GM18870 (cell line): ENCODE measurements at regions not wholly inside any gene's neighbourhood (a gene's known extent, or its start where the extent isn't known, plus 50 kb on each side); places are given as distances from the start of the nearest gene placed in this dataset.

ENCODE experiments used
- ATAC-seq: cut with Tn5 transposase; IDR thresholded peaks from one replicate; pipeline ENCODE4 v1.9.1; 2021; ENCODE audit warnings: moderate library complexity; ENCODE audit not compliant: unreplicated experiment

DNA sequence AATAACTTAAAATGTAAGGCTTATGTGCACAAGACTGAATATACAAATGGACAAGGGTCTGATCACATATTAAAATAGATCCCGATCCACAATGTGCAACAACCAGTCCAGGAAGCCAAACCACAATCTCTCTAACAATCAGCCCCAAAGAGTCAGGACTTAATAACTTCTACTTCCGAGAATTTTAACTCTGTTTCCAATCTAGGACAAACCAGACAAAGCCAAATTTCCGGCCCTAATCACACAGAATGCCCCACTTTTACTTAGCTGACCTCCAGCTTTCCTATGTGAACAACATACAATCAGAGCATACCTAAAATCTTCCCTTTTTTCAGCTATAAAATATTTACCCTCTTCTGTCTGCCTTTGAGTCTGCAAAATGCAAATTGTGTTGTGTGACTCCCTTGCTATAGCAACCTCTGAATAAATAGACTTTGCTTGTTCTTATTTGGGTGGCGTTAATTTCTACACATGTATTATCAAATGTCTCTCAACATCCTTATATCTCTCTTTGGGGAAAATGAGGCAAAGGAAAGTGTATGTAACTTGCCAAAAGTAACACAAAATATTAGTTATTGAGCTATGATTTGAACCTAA is 381.9 kb upstream of the MC4R start:
- ATAC-seq, result no peak

GRCh38 chr18:60755134-60755533 is 382.6 kb upstream of the MC4R start:
- ATAC-seq, result no peak

GRCh38 chr18:60775978-60776377 is 403.4 kb upstream of the MC4R start:
- ATAC-seq, result no peak

- no peak for ATAC-seq
Observed at GRCh38 chr18:60784161-60784560, 411.6 kb upstream of the MC4R start.

DNA sequence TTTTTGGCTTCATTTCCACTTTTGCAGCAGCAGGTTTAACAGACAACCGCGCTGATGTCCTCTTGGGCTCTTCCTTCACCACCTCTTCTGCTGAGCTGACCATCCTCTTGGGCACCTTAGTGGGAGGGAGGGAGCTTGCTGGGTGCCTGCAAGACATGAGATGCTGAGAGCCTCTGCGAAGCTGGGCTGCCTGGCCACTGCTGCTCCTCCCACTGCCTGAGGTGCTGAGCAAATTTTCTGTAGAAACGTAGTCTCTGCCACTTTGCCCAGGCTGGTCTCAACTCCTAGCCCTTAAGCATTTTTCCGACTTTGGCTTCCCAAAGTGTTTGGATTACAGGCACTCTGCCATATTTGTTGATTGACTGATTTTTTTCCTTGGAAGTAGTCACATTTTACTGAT is 422.2 kb upstream of the MC4R start:
- no peak for ATAC-seq

- ATAC-seq, result no peak
Observed at GRCh38 chr18:60804415-60804814, 431.8 kb upstream of the MC4R start.

DNA sequence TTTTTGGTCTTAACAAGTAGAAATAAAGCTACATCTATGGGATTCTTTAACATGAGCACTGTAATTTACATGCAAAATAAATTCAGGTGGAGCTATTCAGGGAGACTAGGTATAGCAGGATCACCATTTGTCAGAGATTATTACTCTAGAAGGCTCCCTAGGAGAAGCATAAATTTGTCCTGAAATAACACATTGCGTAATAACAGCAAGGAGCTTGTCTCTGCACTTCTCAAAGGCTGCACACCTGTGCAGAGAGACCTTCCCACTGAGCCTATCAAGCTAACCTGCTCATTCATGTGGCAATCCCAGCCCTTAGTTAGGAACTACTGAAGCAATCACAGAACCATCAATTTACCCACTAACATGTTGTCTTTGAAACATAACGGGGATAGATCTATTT is 437.4 kb upstream of the MC4R start:
- ATAC-seq, result no peak

DNA sequence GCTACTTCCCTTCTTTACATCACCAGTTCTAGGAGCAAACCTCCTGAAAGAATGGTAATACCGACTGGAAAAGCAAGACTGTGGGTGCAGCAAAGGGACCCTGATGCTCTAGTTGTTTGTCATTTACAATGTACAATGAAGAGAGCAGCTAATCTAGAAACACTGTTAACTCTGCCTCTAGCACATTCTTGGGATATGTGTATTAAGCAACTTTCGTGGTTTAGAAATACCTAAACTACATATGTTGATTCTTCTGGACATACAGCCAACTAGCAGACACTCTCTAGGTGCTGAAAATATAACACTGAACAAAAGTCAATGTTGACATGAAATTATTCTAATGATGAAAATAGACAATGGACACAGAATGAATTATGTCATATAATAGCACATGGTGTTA is 440.3 kb upstream of the MC4R start:
- ATAC-seq, result no peak

- no peak for ATAC-seq
Observed at GRCh38 chr18:60826346-60826745, 453.8 kb upstream of the MC4R start.

DNA sequence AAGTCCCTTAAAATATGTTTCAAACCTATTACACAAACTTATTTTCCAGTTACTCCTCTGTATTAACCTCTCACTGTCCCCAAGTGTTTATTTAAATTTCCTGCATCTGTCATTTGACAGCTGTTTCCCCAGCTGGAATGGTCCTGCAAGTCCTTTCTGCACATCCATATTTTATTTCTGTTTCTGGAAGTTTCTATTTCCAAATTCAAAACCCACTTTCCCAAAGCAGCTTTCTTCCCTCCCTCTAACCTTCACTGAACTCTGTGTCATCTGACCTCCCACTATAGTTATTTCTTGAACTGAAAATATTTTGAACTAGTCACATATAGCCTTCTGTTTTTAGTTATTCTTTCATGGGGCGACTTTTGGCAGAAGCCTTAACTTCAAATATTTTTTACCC is 459.4 kb upstream of the MC4R start:
- no peak for ATAC-seq

- ATAC-seq, result no peak
Observed at GRCh38 chr18:60838677-60839076, 466.1 kb upstream of the MC4R start.

DNA sequence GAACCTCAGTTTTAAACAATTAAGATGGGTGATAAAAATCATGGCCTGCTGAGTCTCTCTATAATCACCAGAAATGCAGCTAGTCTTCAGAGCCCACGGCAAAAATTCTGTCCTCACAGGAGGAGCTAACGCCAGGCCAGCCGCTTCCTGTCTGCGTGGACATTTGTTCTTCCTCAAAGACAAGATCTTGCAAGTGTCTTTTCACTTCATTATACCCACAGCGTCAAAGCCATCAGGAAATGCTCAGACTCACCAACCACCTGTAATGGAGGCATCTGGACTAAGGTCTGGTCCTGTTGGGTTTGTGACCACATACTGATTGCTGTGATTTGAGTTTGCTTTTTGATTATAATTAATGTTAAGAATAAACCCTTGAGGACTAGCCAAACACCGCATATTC is 473.8 kb upstream of the MC4R start:
- ATAC-seq, result no peak

GRCh38 chr18:60847517-60847916 is 474.9 kb upstream of the MC4R start:
- no peak for ATAC-seq

DNA sequence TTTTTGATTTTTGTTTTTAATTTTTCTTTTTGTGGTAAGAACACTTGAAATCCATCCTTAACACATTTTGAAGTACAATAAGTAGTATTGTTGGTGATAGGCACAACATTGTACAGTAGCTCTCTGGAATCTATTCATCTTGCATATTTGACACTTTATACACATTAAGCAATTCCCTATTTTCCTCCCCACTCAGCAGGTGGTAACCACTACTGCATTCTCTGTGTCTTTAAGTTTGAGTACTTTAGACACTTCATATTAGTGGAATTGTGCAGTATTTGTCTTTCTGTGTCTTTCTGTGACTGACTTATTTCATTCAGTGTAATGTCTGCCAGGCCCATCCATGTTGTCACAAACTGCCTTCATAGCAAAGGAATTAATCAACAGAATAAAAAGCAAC is 471.7 kb upstream of the CDH20 start:
- no peak for ATAC-seq

DNA sequence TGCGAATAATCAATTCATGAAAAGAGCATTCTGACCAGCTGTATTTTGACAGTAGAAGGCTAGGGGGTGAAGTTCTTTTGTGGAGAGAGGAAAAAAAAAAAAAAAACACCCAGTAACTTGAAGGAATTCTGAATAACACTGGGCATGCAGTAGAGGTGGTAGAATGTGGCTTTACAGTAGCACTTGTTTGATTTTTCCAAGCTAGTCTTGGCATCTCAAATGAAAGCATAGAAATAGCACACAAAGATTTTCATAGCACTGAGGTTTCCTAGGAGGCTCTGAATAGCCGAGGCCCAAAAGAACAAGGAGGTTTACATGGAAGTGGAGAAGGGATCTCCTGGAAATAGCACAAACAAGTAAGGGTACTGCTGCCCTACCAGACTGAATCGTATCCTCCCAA is 470.2 kb upstream of the CDH20 start:
- ATAC-seq, result no peak

- ATAC-seq, result no peak
Observed at GRCh38 chr18:60865801-60866200, 467.4 kb upstream of the CDH20 start.

DNA sequence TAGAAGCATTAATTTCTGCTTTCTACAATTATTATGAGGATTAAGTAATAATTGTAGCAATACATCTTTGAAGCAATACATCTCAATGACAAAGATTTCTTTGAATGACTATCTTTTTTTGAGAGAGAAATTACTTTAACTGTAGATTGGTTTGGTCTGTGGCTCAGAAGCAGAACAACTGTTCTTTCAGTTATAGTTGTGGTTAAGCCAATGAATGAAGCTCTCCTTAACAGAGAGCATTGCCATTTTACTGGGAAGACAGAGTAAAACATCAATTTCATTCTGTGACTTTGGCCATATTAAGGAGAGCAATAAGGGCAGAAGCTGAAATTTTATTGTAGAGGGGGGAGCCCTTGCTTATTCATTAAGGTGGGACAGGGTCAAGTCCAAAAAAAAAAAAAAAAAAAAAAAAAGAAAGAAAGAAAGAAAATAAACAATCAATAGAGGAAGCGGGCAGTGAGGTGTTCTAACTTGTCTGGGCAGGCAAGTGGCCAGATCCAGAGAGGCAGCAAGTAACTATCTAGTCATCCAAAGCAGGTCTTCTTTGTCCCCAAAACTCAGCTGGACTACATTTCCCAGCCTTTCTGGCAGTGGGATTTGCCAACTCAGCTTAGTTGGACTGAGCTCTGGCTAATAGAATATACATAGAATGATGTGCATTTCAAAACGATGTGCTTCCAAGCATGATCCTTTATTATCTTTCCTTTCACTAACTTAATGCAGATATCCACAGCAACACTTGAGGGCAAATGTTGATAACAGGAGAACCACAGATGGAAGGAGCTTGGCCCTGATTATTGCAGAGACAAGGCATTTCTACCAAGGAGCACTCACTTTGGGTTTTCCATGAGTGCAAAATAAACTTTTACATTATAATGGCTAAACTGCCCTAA is 462.7 kb upstream of the CDH20 start:
- no peak for ATAC-seq

DNA sequence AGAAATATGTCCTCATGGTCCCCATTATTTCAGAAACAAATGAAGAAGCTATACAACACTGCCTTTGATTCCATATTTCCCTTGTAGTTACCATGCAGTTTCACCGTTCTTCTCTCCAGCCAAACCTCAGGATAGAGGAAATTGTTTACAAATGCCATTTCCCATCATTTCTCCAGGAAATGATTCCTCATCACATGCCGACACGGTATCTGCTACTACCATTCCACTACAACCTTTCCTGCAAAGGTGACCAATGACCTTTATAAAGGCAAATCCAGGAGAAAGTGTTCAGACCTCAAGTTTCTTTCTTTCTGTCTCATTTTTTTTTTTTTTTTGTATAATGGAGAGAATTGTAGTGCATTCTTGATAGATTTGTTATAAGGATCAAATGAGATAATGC is 460.8 kb upstream of the CDH20 start:
- no peak for ATAC-seq

GRCh38 chr18:60873708-60874107 is 459.5 kb upstream of the CDH20 start:
- no peak for ATAC-seq

GRCh38 chr18:60875957-60876507 is 457.2 kb upstream of the CDH20 start:
- ATAC-seq, result no peak

- no peak for ATAC-seq
Observed at GRCh38 chr18:60880184-60880583, 453.0 kb upstream of the CDH20 start.

DNA sequence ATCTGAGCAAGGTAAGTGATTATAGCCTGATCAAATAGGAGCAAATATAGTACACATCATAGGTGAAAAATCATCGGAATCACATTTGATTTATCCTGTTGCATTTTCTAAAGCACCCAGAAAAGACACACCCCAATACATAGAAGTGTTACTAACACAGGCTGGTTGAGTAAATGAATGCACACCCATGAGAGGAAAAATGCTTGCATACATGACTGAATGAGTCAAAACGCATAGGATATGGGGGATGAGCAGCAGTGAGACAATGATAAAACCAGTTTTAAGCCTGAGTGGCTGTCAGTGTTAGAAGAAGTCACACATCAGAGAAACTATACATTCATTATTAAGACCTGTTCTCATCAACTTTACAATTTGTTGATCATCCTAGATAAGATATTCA is 449.6 kb upstream of the CDH20 start:
- no peak for ATAC-seq
